ENCODE measurements at regions not wholly inside any gene's neighbourhood (a gene's known extent, or its start where the extent isn't known, plus 50 kb on each side); places are given as distances from the start of the nearest gene placed in this dataset.
"Not testable (repeated sequence)": the region's sequence is repeated elsewhere in the genome, so short reads cannot be mapped to it uniquely, and the experiment has no call there.

DNA sequence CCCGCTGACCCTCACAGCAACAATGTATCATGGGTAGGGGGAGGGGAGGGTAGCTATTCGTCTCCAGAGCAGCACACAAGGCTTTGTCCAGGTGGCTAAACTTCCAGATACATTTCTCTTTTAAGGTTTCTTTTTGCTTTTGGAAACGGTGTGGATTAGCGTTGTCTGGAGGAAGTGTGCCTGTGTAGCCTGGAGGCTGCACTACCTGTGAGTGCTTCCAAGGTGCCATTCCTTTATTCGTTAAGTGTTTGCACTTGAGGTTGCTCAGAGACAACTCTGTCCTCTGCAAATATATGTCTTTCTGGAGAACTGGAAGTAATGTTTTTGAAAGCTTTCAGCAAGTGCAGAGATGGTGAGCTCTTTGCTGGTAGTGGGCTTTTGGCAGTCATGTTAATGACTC lies 53.1 kb downstream of the HSFY1 start:
- H3K27me3 ChIP-seq (ENCODE audit: control insufficient read depth, insufficient read depth, low read length); H3K79me2 ChIP-seq (ENCODE audit: control insufficient read depth, insufficient read depth, low read length); H3K4me1 ChIP-seq (ENCODE audit: control insufficient read depth, extremely low read depth, insufficient read depth, low read length); H3K9ac ChIP-seq (ENCODE audit: insufficient read depth, low read length); H3K4me3 ChIP-seq (replicated peaks in 1 of 4; ENCODE audit: control extremely low read depth in 1 of 4, insufficient read depth in 1 of 4, low read depth in 3 of 4, low read length in 4 of 4); H3K4me2 ChIP-seq (ENCODE audit: extremely low read depth, insufficient read depth, low read length); H3K27ac ChIP-seq (ENCODE audit: insufficient read depth, low read length); DNase-seq (ENCODE audit: low read depth in 2 of 2); H4K20me1 ChIP-seq (ENCODE audit: control insufficient read depth, extremely low read depth, insufficient read depth, low read length); H3K36me3 ChIP-seq (ENCODE audit: control insufficient read depth, insufficient read depth, low read length); H2AFZ ChIP-seq (ENCODE audit: low read length); H3K9me3 ChIP-seq (ENCODE audit: control insufficient read depth, insufficient read depth, low read depth, low read length): not testable (repeated sequence)

- H3K4me3 ChIP-seq (replicated peaks in 1 of 4; ENCODE audit: control extremely low read depth in 1 of 4, insufficient read depth in 1 of 4, low read depth in 3 of 4, low read length in 4 of 4); H3K4me2 ChIP-seq (ENCODE audit: extremely low read depth, insufficient read depth, low read length): not testable (repeated sequence)
Measured at GRCh38 chrY:18601287-18601686, 54.8 kb downstream of the HSFY1 start.

GRCh38 chrY:18606251-18606650 lies 59.7 kb downstream of the HSFY1 start:
- H3K4me2 ChIP-seq (ENCODE audit: extremely low read depth, insufficient read depth, low read length); H3K4me3 ChIP-seq (replicated peaks in 1 of 4; ENCODE audit: control extremely low read depth in 1 of 4, insufficient read depth in 1 of 4, low read depth in 3 of 4, low read length in 4 of 4); H2AFZ ChIP-seq (ENCODE audit: low read length); H3K9me3 ChIP-seq (ENCODE audit: control insufficient read depth, insufficient read depth, low read depth, low read length); H3K79me2 ChIP-seq (ENCODE audit: control insufficient read depth, insufficient read depth, low read length); H4K20me1 ChIP-seq (ENCODE audit: control insufficient read depth, extremely low read depth, insufficient read depth, low read length); H3K36me3 ChIP-seq (ENCODE audit: control insufficient read depth, insufficient read depth, low read length); DNase-seq (ENCODE audit: low read depth in 2 of 2); H3K27me3 ChIP-seq (ENCODE audit: control insufficient read depth, insufficient read depth, low read length); H3K9ac ChIP-seq (ENCODE audit: insufficient read depth, low read length); H3K27ac ChIP-seq (ENCODE audit: insufficient read depth, low read length); H3K4me1 ChIP-seq (ENCODE audit: control insufficient read depth, extremely low read depth, insufficient read depth, low read length): not testable (repeated sequence)

More at GRCh38 chrY:18601287-18601686, 54.8 kb downstream of the HSFY1 start:
- H3K4me1 ChIP-seq (ENCODE audit: control insufficient read depth, extremely low read depth, insufficient read depth, low read length); H3K36me3 ChIP-seq (ENCODE audit: control insufficient read depth, insufficient read depth, low read length); H3K9ac ChIP-seq (ENCODE audit: insufficient read depth, low read length); H3K79me2 ChIP-seq (ENCODE audit: control insufficient read depth, insufficient read depth, low read length); H2AFZ ChIP-seq (ENCODE audit: low read length); H3K9me3 ChIP-seq (ENCODE audit: control insufficient read depth, insufficient read depth, low read depth, low read length); DNase-seq (ENCODE audit: low read depth in 2 of 2); H3K27ac ChIP-seq (ENCODE audit: insufficient read depth, low read length); H4K20me1 ChIP-seq (ENCODE audit: control insufficient read depth, extremely low read depth, insufficient read depth, low read length); H3K27me3 ChIP-seq (ENCODE audit: control insufficient read depth, insufficient read depth, low read length): not testable (repeated sequence)

DNA sequence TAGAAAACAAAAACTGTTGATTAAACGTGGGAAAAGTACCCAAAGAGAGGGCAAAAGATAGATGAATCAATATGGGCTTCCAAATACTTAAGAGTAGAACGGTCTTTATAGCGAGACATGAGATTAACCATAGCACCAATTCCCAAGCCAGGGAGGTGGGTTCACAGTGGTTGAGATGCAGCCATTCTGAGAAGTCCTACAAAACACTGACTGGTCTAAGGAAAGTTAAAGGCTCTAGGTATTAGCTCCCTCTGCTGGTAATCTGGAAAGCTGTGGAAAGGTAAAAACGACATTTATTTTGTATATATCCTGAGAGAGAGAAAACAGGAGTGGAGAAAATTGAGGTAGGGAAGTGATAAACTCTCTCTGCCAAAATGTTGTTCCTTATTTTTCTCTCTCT lies 61.7 kb downstream of the HSFY1 start:
- H2AFZ ChIP-seq (ENCODE audit: low read length); H3K27me3 ChIP-seq (ENCODE audit: control insufficient read depth, insufficient read depth, low read length): not testable (repeated sequence)

GRCh38 chrY:18615809-18616208 lies 69.3 kb downstream of the HSFY1 start:
- H3K4me3 ChIP-seq (replicated peaks in 1 of 4; ENCODE audit: control extremely low read depth in 1 of 4, insufficient read depth in 1 of 4, low read depth in 3 of 4, low read length in 4 of 4); H3K36me3 ChIP-seq (ENCODE audit: control insufficient read depth, insufficient read depth, low read length); H3K27ac ChIP-seq (ENCODE audit: insufficient read depth, low read length); H3K9ac ChIP-seq (ENCODE audit: insufficient read depth, low read length); H3K9me3 ChIP-seq (ENCODE audit: control insufficient read depth, insufficient read depth, low read depth, low read length); H4K20me1 ChIP-seq (ENCODE audit: control insufficient read depth, extremely low read depth, insufficient read depth, low read length); H3K27me3 ChIP-seq (ENCODE audit: control insufficient read depth, insufficient read depth, low read length); H2AFZ ChIP-seq (ENCODE audit: low read length); H3K79me2 ChIP-seq (ENCODE audit: control insufficient read depth, insufficient read depth, low read length); H3K4me2 ChIP-seq (ENCODE audit: extremely low read depth, insufficient read depth, low read length); H3K4me1 ChIP-seq (ENCODE audit: control insufficient read depth, extremely low read depth, insufficient read depth, low read length); DNase-seq (ENCODE audit: low read depth in 2 of 2): not testable (repeated sequence)

More for the DNA sequence above, 61.7 kb downstream of the HSFY1 start:
- not testable (repeated sequence) for DNase-seq (ENCODE audit: low read depth in 2 of 2); H3K4me1 ChIP-seq (ENCODE audit: control insufficient read depth, extremely low read depth, insufficient read depth, low read length); H3K9me3 ChIP-seq (ENCODE audit: control insufficient read depth, insufficient read depth, low read depth, low read length); H3K36me3 ChIP-seq (ENCODE audit: control insufficient read depth, insufficient read depth, low read length); H4K20me1 ChIP-seq (ENCODE audit: control insufficient read depth, extremely low read depth, insufficient read depth, low read length); H3K79me2 ChIP-seq (ENCODE audit: control insufficient read depth, insufficient read depth, low read length); H3K4me3 ChIP-seq (replicated peaks in 1 of 4; ENCODE audit: control extremely low read depth in 1 of 4, insufficient read depth in 1 of 4, low read depth in 3 of 4, low read length in 4 of 4); H3K9ac ChIP-seq (ENCODE audit: insufficient read depth, low read length); H3K4me2 ChIP-seq (ENCODE audit: extremely low read depth, insufficient read depth, low read length); H3K27ac ChIP-seq (ENCODE audit: insufficient read depth, low read length)

GRCh38 chrY:18629805-18630516 lies 83.4 kb downstream of the HSFY1 start:
- not testable (repeated sequence) for H3K27ac ChIP-seq (ENCODE audit: insufficient read depth, low read length); H3K4me3 ChIP-seq (replicated peaks in 1 of 4; ENCODE audit: control extremely low read depth in 1 of 4, insufficient read depth in 1 of 4, low read depth in 3 of 4, low read length in 4 of 4); H3K4me2 ChIP-seq (ENCODE audit: extremely low read depth, insufficient read depth, low read length); H3K36me3 ChIP-seq (ENCODE audit: control insufficient read depth, insufficient read depth, low read length); H3K9me3 ChIP-seq (ENCODE audit: control insufficient read depth, insufficient read depth, low read depth, low read length); H3K4me1 ChIP-seq (ENCODE audit: control insufficient read depth, extremely low read depth, insufficient read depth, low read length); H3K79me2 ChIP-seq (ENCODE audit: control insufficient read depth, insufficient read depth, low read length); H3K9ac ChIP-seq (ENCODE audit: insufficient read depth, low read length); H2AFZ ChIP-seq (ENCODE audit: low read length); DNase-seq (ENCODE audit: low read depth in 2 of 2); H3K27me3 ChIP-seq (ENCODE audit: control insufficient read depth, insufficient read depth, low read length); H4K20me1 ChIP-seq (ENCODE audit: control insufficient read depth, extremely low read depth, insufficient read depth, low read length)

GRCh38 chrY:18630571-18630970 lies 84.1 kb downstream of the HSFY1 start:
- H3K27me3 ChIP-seq (ENCODE audit: control insufficient read depth, insufficient read depth, low read length); H2AFZ ChIP-seq (ENCODE audit: low read length): not testable (repeated sequence)

More at GRCh38 chrY:18630571-18630970, 84.1 kb downstream of the HSFY1 start:
- not testable (repeated sequence) for H3K4me3 ChIP-seq (replicated peaks in 1 of 4; ENCODE audit: control extremely low read depth in 1 of 4, insufficient read depth in 1 of 4, low read depth in 3 of 4, low read length in 4 of 4); H3K4me2 ChIP-seq (ENCODE audit: extremely low read depth, insufficient read depth, low read length); H3K36me3 ChIP-seq (ENCODE audit: control insufficient read depth, insufficient read depth, low read length); H3K4me1 ChIP-seq (ENCODE audit: control insufficient read depth, extremely low read depth, insufficient read depth, low read length); H3K9me3 ChIP-seq (ENCODE audit: control insufficient read depth, insufficient read depth, low read depth, low read length); H3K9ac ChIP-seq (ENCODE audit: insufficient read depth, low read length); DNase-seq (ENCODE audit: low read depth in 2 of 2); H4K20me1 ChIP-seq (ENCODE audit: control insufficient read depth, extremely low read depth, insufficient read depth, low read length); H3K79me2 ChIP-seq (ENCODE audit: control insufficient read depth, insufficient read depth, low read length); H3K27ac ChIP-seq (ENCODE audit: insufficient read depth, low read length)
